ENCODE measurements at regions not wholly inside any gene's neighbourhood (a gene's known extent, or its start where the extent isn't known, plus 50 kb on each side); places are given as distances from the start of the nearest gene placed in this dataset.

DNA sequence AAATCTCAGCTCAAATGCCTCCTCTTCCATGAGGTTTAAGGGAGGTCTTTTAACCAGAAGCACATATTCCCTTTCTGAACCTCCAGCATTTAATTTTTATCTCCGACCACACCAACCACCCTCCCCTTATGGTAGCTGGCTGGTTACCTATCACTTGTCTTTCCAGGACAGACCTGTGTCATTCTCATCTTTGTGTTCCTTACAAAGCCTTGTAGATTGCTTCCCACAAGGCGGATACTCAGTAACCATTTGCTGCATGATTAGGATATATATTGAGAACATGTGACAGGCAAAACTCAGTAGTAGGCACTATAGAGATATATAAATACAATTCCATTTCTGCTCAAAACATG lies 119.5 kb downstream of the RPL22L1 start:
- no peak for DNase-seq (ENCODE audit: low read depth)
- H3K27me3 ChIP-seq (ENCODE audit: control insufficient read depth, insufficient read depth, low read length) = no peaks in the 10 kb centered on the region
- H3K36me3 ChIP-seq (ENCODE audit: control insufficient read depth, insufficient read depth, low read length) = no peaks in the 10 kb centered on the region
- H3K4me3 ChIP-seq (ENCODE audit: low read depth, low read length) = no peak overlapping the region
- TF ChIP-seq, protein P1, sequence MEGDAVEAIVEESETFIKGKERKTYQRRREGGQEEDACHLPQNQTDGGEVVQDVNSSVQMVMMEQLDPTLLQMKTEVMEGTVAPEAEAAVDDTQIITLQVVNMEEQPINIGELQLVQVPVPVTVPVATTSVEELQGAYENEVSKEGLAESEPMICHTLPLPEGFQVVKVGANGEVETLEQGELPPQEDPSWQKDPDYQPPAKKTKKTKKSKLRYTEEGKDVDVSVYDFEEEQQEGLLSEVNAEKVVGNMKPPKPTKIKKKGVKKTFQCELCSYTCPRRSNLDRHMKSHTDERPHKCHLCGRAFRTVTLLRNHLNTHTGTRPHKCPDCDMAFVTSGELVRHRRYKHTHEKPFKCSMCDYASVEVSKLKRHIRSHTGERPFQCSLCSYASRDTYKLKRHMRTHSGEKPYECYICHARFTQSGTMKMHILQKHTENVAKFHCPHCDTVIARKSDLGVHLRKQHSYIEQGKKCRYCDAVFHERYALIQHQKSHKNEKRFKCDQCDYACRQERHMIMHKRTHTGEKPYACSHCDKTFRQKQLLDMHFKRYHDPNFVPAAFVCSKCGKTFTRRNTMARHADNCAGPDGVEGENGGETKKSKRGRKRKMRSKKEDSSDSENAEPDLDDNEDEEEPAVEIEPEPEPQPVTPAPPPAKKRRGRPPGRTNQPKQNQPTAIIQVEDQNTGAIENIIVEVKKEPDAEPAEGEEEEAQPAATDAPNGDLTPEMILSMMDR (IDR thresholded peaks at IDR 0.05; ENCODE audit: insufficient read depth, low read length, poor library complexity, severe bottlenecking) = no peak

DNA sequence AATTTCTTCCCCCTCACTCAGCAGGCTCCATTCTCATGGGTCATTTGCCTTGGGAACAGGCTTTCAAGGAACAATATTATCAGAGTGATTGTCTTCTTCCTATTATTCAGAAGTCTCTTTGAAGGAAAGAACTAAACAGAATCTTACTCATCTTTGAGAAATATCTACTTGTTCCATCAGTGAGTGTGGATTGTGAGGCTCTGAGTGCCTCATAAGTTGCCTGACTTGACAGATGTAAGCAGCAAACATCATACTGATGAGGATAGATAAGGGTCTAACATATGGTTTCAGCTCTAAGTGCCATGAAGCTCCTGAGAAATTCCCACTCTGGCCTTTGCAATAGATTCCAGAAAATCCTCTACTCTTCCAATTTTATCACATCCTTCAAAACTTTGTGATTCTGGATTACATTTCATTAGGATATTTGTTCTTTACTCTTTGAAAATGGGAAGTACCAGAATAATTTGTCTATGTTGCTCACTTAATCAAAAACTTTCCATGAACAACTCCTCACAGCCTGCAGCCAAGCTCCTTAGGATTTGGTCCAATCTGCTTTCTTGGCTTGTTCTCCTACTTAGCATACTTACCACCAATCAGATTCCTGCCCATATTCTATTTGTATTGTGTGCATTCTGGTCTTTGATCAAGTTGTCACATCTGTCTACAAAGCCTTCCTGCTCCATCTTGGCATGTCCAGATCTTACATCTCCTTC lies 120.1 kb downstream of the RPL22L1 start:
- H3K36me3 ChIP-seq (ENCODE audit: control insufficient read depth, insufficient read depth, low read length) = no peaks in the 10 kb centered on the region
- no peak overlapping the region for H3K4me3 ChIP-seq (ENCODE audit: low read depth, low read length)
- no peaks in the 10 kb centered on the region for H3K27me3 ChIP-seq (ENCODE audit: control insufficient read depth, insufficient read depth, low read length)
- TF ChIP-seq, protein P1 (IDR thresholded peaks at IDR 0.05; ENCODE audit: insufficient read depth, low read length, poor library complexity, severe bottlenecking) = no peak
- no peak for DNase-seq (ENCODE audit: low read depth)

DNA sequence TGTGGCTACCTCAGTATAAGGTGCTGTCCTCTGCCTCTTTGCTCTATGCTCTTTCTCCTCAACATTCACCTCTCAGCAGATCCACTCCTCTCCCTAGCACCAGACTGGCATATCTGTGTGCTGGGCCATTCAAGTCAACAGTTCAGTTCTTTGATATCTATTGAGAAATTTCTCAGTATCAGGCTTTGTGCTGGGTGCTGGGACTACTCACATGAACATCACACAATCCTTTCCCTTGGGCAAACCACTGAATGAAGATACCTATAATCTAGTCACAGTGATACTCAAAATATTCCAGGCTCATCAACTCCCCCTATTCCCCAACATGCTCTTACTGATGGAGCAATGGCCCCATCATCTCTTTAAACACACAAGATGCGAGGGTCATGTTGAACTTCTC lies 120.8 kb downstream of the RPL22L1 start:
- TF ChIP-seq, protein P1 (IDR thresholded peaks at IDR 0.05; ENCODE audit: insufficient read depth, low read length, poor library complexity, severe bottlenecking) = no peak
- Histone ChIP-seq H3K27me3 (ENCODE audit: control insufficient read depth, insufficient read depth, low read length) (no peaks in the 10 kb centered on the region), H3K36me3 (ENCODE audit: control insufficient read depth, insufficient read depth, low read length) (no peaks in the 10 kb centered on the region), H3K4me3 (ENCODE audit: low read depth, low read length) (no peak overlapping the region)
- DNase-seq (ENCODE audit: low read depth) = no peak

GRCh38 chr3:170746175-170746942 lies 123.6 kb downstream of the RPL22L1 start:
- TF ChIP-seq, protein P1 (IDR thresholded peaks at IDR 0.05; ENCODE audit: insufficient read depth, low read length, poor library complexity, severe bottlenecking) = no peak
- no peaks in the 10 kb centered on the region for H3K27me3 ChIP-seq (ENCODE audit: control insufficient read depth, insufficient read depth, low read length)
- H3K36me3 ChIP-seq (ENCODE audit: control insufficient read depth, insufficient read depth, low read length) = no peaks in the 10 kb centered on the region
- no peak for DNase-seq (ENCODE audit: low read depth)
- H3K4me3 ChIP-seq (ENCODE audit: low read depth, low read length) = no peak overlapping the region

GRCh38 chr3:170745211-170745718 lies 124.7 kb downstream of the RPL22L1 start:
- DNase-seq (ENCODE audit: low read depth) = peak; percentile 67
- Histone ChIP-seq H3K4me3 (ENCODE audit: low read depth, low read length) (no peak overlapping the region), H3K27me3 (ENCODE audit: control insufficient read depth, insufficient read depth, low read length) (no peaks in the 10 kb centered on the region), H3K36me3 (ENCODE audit: control insufficient read depth, insufficient read depth, low read length) (no peaks in the 10 kb centered on the region)
- TF ChIP-seq, protein P1 (IDR thresholded peaks at IDR 0.05; ENCODE audit: insufficient read depth, low read length, poor library complexity, severe bottlenecking) = no peak
